Neural progenitor cell (in vitro differentiated cells): ENCODE measurements at regions not wholly inside any gene's neighbourhood (a gene's known extent, or its start where the extent isn't known, plus 50 kb on each side); places are given as distances from the start of the nearest gene placed in this dataset.

Experiments used
- DNase-seq: peaks from one replicate; pipeline ENCODE4 v3.0.0-alpha.2; 2016; ENCODE audit warnings: low spot score
- H2AFZ ChIP-seq: fragments of 200-600 bp; sonication (generic); replicated peaks from 2 replicates; pipeline ENCODE4 v1.6.1; 2016; ENCODE audit warnings: antibody characterized with exemption
- H3F3A ChIP-seq: fragments of 200-600 bp; sonication (generic); 2 replicates; pipeline ENCODE4 v1.6.1; 2016; ENCODE audit warnings: antibody characterized with exemption, low read depth
- H3K27ac ChIP-seq: fragments of 200-600 bp; sonication (generic); 2 replicates; pipeline ENCODE4 v1.5.1; 2016; ENCODE audit warnings: mild to moderate bottlenecking
- H3K27me3 ChIP-seq: fragments of 200-600 bp; sonication (generic); 2 replicates; pipeline ENCODE4 v1.6.1; 2016; ENCODE audit warnings: mild to moderate bottlenecking, moderate library complexity
- H3K36me3 ChIP-seq: fragments of 200-600 bp; sonication (generic); 2 replicates; pipeline ENCODE4 v1.5.1; 2016
- H3K4me1 ChIP-seq: fragments of 200-600 bp; sonication (generic); 2 replicates; pipeline ENCODE4 v1.6.1; 2016; ENCODE audit warnings: mixed run types
- H3K4me2 ChIP-seq: fragments of 200-600 bp; sonication (generic); 2 replicates; pipeline ENCODE4 v1.6.1; 2016
- H3K4me3 ChIP-seq: fragments of 200-600 bp; sonication (generic); 2 replicates; pipeline ENCODE4 v1.5.1; 2016
- H3K79me2 ChIP-seq: fragments of 200-600 bp; sonication (generic); 2 replicates; pipeline ENCODE4 v1.6.1; 2016; ENCODE audit warnings: low read depth
- H3K9ac ChIP-seq: fragments of 200-600 bp; sonication (generic); 2 replicates; pipeline ENCODE4 v1.6.1; 2016
- H3K9me3 ChIP-seq: fragments of 200-600 bp; sonication (generic); 2 replicates; pipeline ENCODE4 v1.5.1; 2016; ENCODE audit warnings: low read depth
- H4K20me1 ChIP-seq: fragments of 200-600 bp; sonication (generic); 2 replicates; pipeline ENCODE4 v1.6.1; 2016; ENCODE audit warnings: low read depth
- H3K27ac Mint-ChIP-seq: 3 replicates; pipeline ENCODE4 v1.8.0; 2021; ENCODE audit warnings: mixed read lengths
- H3K27me3 Mint-ChIP-seq: 2 replicates; pipeline ENCODE4 v1.8.0; 2022; ENCODE audit warnings: low read depth, mild to moderate bottlenecking, inconsistent platforms, moderate library complexity, mixed read lengths; ENCODE audit not compliant: insufficient read depth
- H3K36me3 Mint-ChIP-seq: 3 replicates; pipeline ENCODE4 v1.8.0; 2021; ENCODE audit warnings: mixed read lengths
- H3K4me1 Mint-ChIP-seq: 3 replicates; pipeline ENCODE4 v1.8.0; 2021; ENCODE audit warnings: mixed read lengths
- H3K4me3 Mint-ChIP-seq: 3 replicates; pipeline ENCODE4 v1.8.0; 2021; ENCODE audit warnings: mild to moderate bottlenecking, moderate library complexity, mixed read lengths
- H3K9me3 Mint-ChIP-seq: 3 replicates; pipeline ENCODE4 v1.8.0; 2020; ENCODE audit warnings: mixed read lengths
- EZH2 ChIP-seq: fragments of 200-600 bp; sonication (generic); IDR thresholded peaks from 2 replicates; pipeline ENCODE4 v1.6.1; 2017; ENCODE audit warnings: antibody characterized with exemption, mild to moderate bottlenecking, moderate library complexity
- EZH2phosphoT487 ChIP-seq: fragments of 200-600 bp; sonication (generic); IDR thresholded peaks from 2 replicates; pipeline ENCODE4 v1.6.1; 2017; ENCODE audit warnings: antibody characterized with exemption
- TF ChIP-seq, protein P1 (sequence below): fragments of 200-600 bp; sonication (generic); IDR thresholded peaks from 2 replicates; pipeline ENCODE4 v1.5.1; 2017; ENCODE audit warnings: antibody characterized with exemption, mild to moderate bottlenecking

- Histone ChIP-seq H3K36me3 (no peaks in the 10 kb centered on the region), H3K4me1 (peaks cover 35% of the 10 kb centered on the region), H3F3A (peaks cover 24% of the 10 kb centered on the region), H3K27me3 (no peaks in the 10 kb centered on the region), H3K9me3 (no peaks in the 10 kb centered on the region), H3K27ac (no peak overlapping the region), H3K4me2 (no peak overlapping the region), H3K9ac (no peak overlapping the region), H4K20me1 (no peaks in the 10 kb centered on the region), H3K79me2 (no peaks in the 10 kb centered on the region), H3K4me3 (no peak overlapping the region), H2AFZ (no peak overlapping the region)
- peaks cover 2% of the 10 kb centered on the region for H3K9me3 Mint-ChIP-seq
- no peaks in the 10 kb centered on the region for H3K36me3 Mint-ChIP-seq
- H3K27ac Mint-ChIP-seq: no peak overlapping the region
- TF ChIP-seq EZH2phosphoT487: no peak
- TF ChIP-seq, protein P1, sequence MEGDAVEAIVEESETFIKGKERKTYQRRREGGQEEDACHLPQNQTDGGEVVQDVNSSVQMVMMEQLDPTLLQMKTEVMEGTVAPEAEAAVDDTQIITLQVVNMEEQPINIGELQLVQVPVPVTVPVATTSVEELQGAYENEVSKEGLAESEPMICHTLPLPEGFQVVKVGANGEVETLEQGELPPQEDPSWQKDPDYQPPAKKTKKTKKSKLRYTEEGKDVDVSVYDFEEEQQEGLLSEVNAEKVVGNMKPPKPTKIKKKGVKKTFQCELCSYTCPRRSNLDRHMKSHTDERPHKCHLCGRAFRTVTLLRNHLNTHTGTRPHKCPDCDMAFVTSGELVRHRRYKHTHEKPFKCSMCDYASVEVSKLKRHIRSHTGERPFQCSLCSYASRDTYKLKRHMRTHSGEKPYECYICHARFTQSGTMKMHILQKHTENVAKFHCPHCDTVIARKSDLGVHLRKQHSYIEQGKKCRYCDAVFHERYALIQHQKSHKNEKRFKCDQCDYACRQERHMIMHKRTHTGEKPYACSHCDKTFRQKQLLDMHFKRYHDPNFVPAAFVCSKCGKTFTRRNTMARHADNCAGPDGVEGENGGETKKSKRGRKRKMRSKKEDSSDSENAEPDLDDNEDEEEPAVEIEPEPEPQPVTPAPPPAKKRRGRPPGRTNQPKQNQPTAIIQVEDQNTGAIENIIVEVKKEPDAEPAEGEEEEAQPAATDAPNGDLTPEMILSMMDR: no peak
- TF ChIP-seq EZH2: no peak
- H3K27me3 Mint-ChIP-seq: peaks cover 4% of the 10 kb centered on the region
- DNase-seq: no peak
- peaks cover 32% of the 10 kb centered on the region for H3K4me1 Mint-ChIP-seq
- H3K4me3 Mint-ChIP-seq: no peak overlapping the region
These were observed 129.4 kb upstream of the PAX6 start for GRCh38 chr11:31940371-31941037.

- Histone ChIP-seq H3K27ac (no peak overlapping the region), H2AFZ (no peak overlapping the region), H3F3A (peaks cover 16% of the 10 kb centered on the region), H3K9me3 (no peaks in the 10 kb centered on the region), H3K9ac (no peak overlapping the region), H3K4me1 (peaks cover 31% of the 10 kb centered on the region), H3K4me3 (no peak overlapping the region), H3K27me3 (no peaks in the 10 kb centered on the region), H3K36me3 (no peaks in the 10 kb centered on the region), H3K4me2 (no peak overlapping the region), H3K79me2 (no peaks in the 10 kb centered on the region), H4K20me1 (no peaks in the 10 kb centered on the region)
- peaks cover 2% of the 10 kb centered on the region for H3K9me3 Mint-ChIP-seq
- TF ChIP-seq, protein P1: no peak
- TF ChIP-seq EZH2phosphoT487: no peak
- TF ChIP-seq EZH2: no peak
- H3K36me3 Mint-ChIP-seq: no peaks in the 10 kb centered on the region
- H3K27ac Mint-ChIP-seq: no peak overlapping the region
- H3K27me3 Mint-ChIP-seq: peaks cover 4% of the 10 kb centered on the region
- no peak overlapping the region for H3K4me3 Mint-ChIP-seq
- DNase-seq: no peak
- H3K4me1 Mint-ChIP-seq: peaks cover 29% of the 10 kb centered on the region
These were observed 127.9 kb upstream of the PAX6 start for GRCh38 chr11:31939004-31939403.

- Mint-ChIP-seq H3K36me3 (no peaks in the 10 kb centered on the region), H3K4me1 (peaks cover 22% of the 10 kb centered on the region), H3K9me3 (peaks cover under 1% of the 10 kb centered on the region), H3K4me3 (no peak overlapping the region), H3K27ac (no peak overlapping the region), H3K27me3 (peaks cover 2% of the 10 kb centered on the region)
- Histone ChIP-seq H3K4me1 (peaks cover 16% of the 10 kb centered on the region), H3K4me2 (no peak overlapping the region), H3K36me3 (no peaks in the 10 kb centered on the region), H3K79me2 (no peaks in the 10 kb centered on the region), H4K20me1 (no peaks in the 10 kb centered on the region), H2AFZ (no peak overlapping the region), H3F3A (no peaks in the 10 kb centered on the region), H3K9me3 (no peaks in the 10 kb centered on the region), H3K9ac (no peak overlapping the region), H3K4me3 (no peak overlapping the region), H3K27me3 (no peaks in the 10 kb centered on the region), H3K27ac (no peak overlapping the region)
- TF ChIP-seq, protein P1: no peak
- DNase-seq: no peak
These were observed 125.2 kb upstream of the PAX6 start for GRCh38 chr11:31936312-31936711.
